ENCODE measurements at regions not wholly inside any gene's neighbourhood (a gene's known extent, or its start where the extent isn't known, plus 50 kb on each side); places are given as distances from the start of the nearest gene placed in this dataset.

- no peak for FAIRE-seq
- DNase-seq (ENCODE audit: low read depth), result no peak
- H3K27me3 ChIP-seq (ENCODE audit: control insufficient read depth, insufficient read depth, low read length), result no peaks in the 10 kb centered on the region
- no peak for TF ChIP-seq CTCF (IDR thresholded peaks at IDR 0.05; ENCODE audit: insufficient read depth, low read length, severe bottlenecking)
- no peaks in the 10 kb centered on the region for H3K36me3 ChIP-seq (ENCODE audit: control insufficient read depth, insufficient read depth, low read length)
- no peak overlapping the region for H3K4me3 ChIP-seq (ENCODE audit: low read depth, low read length)
Measured at GRCh38 chr14:56884617-56885016, 74.3 kb upstream of the OTX2 start.

GRCh38 chr14:56881181-56881580 is 70.9 kb upstream of the OTX2 start:
- Histone ChIP-seq H3K36me3 (ENCODE audit: control insufficient read depth, insufficient read depth, low read length) (no peaks in the 10 kb centered on the region), H3K27me3 (ENCODE audit: control insufficient read depth, insufficient read depth, low read length) (no peaks in the 10 kb centered on the region), H3K4me3 (ENCODE audit: low read depth, low read length) (no peak overlapping the region)
- DNase-seq (ENCODE audit: low read depth), result no peak
- FAIRE-seq, result no peak
- no peak for TF ChIP-seq CTCF (IDR thresholded peaks at IDR 0.05; ENCODE audit: insufficient read depth, low read length, severe bottlenecking)

GRCh38 chr14:56878766-56879165 is 68.5 kb upstream of the OTX2 start:
- DNase-seq (ENCODE audit: low read depth), result no peak
- no peak for TF ChIP-seq CTCF (IDR thresholded peaks at IDR 0.05; ENCODE audit: insufficient read depth, low read length, severe bottlenecking)
- H3K4me3 ChIP-seq (ENCODE audit: low read depth, low read length), result no peak overlapping the region
- no peak for FAIRE-seq
- no peaks in the 10 kb centered on the region for H3K27me3 ChIP-seq (ENCODE audit: control insufficient read depth, insufficient read depth, low read length)
- H3K36me3 ChIP-seq (ENCODE audit: control insufficient read depth, insufficient read depth, low read length), result no peaks in the 10 kb centered on the region

GRCh38 chr14:56875104-56875675 is 64.9 kb upstream of the OTX2 start:
- Histone ChIP-seq H3K36me3 (ENCODE audit: control insufficient read depth, insufficient read depth, low read length) (no peaks in the 10 kb centered on the region), H3K27me3 (ENCODE audit: control insufficient read depth, insufficient read depth, low read length) (no peaks in the 10 kb centered on the region), H3K4me3 (ENCODE audit: low read depth, low read length) (no peak overlapping the region)
- DNase-seq (ENCODE audit: low read depth) (no peak), FAIRE-seq (no peak)
- no peak for TF ChIP-seq CTCF (IDR thresholded peaks at IDR 0.05; ENCODE audit: insufficient read depth, low read length, severe bottlenecking)

- TF ChIP-seq CTCF (IDR thresholded peaks at IDR 0.05; ENCODE audit: insufficient read depth, low read length, severe bottlenecking), result peak; percentile 34
- FAIRE-seq (no peak), DNase-seq (ENCODE audit: low read depth) (peak; percentile 9)
- Histone ChIP-seq H3K4me3 (ENCODE audit: low read depth, low read length) (no peak overlapping the region), H3K36me3 (ENCODE audit: control insufficient read depth, insufficient read depth, low read length) (no peaks in the 10 kb centered on the region), H3K27me3 (ENCODE audit: control insufficient read depth, insufficient read depth, low read length) (no peaks in the 10 kb centered on the region)
Measured at GRCh38 chr14:56874375-56874774, 64.1 kb upstream of the OTX2 start.

GRCh38 chr14:56870336-56870735 is 60.1 kb upstream of the OTX2 start:
- FAIRE-seq (no peak), DNase-seq (ENCODE audit: low read depth) (no peak)
- no peak overlapping the region for H3K4me3 ChIP-seq (ENCODE audit: low read depth, low read length)
- no peaks in the 10 kb centered on the region for H3K27me3 ChIP-seq (ENCODE audit: control insufficient read depth, insufficient read depth, low read length)
- H3K36me3 ChIP-seq (ENCODE audit: control insufficient read depth, insufficient read depth, low read length), result no peaks in the 10 kb centered on the region
- no peak for TF ChIP-seq CTCF (IDR thresholded peaks at IDR 0.05; ENCODE audit: insufficient read depth, low read length, severe bottlenecking)
